Erythroblast (primary cell): ENCODE measurements at regions not wholly inside any gene's neighbourhood (a gene's known extent, or its start where the extent isn't known, plus 50 kb on each side); places are given as distances from the start of the nearest gene placed in this dataset.

ENCODE experiments used
- GATA1 ChIP-seq: IDR thresholded peaks from 2 replicates; pipeline ENCODE4 v1.6.1; 2011; ENCODE audit warnings: low read depth, mild to moderate bottlenecking, control low read depth, low read length, moderate library complexity
- POLR2A ChIP-seq: IDR thresholded peaks from 2 replicates; pipeline ENCODE4 v1.6.1; 2011; ENCODE audit warnings: mild to moderate bottlenecking, low read length

GRCh38 chr15:35317217-35317616 is 228.7 kb downstream of the DPH6 start:
- no peak for TF ChIP-seq POLR2A
- no peak for TF ChIP-seq GATA1
